ENCODE measurements at regions not wholly inside any gene's neighbourhood (a gene's known extent, or its start where the extent isn't known, plus 50 kb on each side); places are given as distances from the start of the nearest gene placed in this dataset.
A peak's percentile ranks its signal among the peaks of the same experiment; 100 is the strongest.

DNA sequence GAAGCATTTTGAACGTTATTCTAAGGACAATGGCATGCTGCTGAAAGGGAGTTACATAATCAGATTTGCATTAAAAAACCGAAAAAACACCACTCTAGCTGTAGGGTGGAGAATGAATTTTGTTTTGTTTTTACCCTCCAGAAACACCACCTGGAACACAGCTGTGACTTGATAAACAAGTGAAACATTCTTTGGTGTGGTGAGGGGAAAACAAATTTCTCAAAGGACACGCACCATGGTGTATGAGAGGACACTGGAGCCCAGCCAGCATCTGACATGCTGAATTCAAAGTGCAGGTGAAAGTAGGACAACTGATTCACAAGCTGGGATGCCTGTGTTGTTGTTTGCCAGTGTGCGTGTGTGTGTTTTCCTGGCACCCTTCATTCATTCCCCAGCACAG is 554.5 kb upstream of the TBL1XR1 start:
- H3K9me3 ChIP-seq (ENCODE audit: insufficient read depth in 2 of 2, low read depth in 1 of 2, low read length in 1 of 2), result peaks cover 0 to under 1% of the 10 kb centered on the region in 2 experiments; a peak in 1 of 4 replicates
- no peak overlapping the region for H3K18ac ChIP-seq (ENCODE audit: extremely low read depth, low read length)
- H4K20me1 ChIP-seq (replicated peaks in 1 of 2; ENCODE audit: control insufficient read depth in 1 of 2, insufficient read depth in 2 of 2, low read length in 2 of 2), result no peaks in the 10 kb centered on the region
- no peak overlapping the region for H2BK120ac ChIP-seq (replicated peaks; ENCODE audit: low read depth, low read length)
- H4K91ac ChIP-seq (replicated peaks; ENCODE audit: insufficient read length, low read length), result no peak overlapping the region
- H2AFZ ChIP-seq (ENCODE audit: low read length), result peak overlapping the region; percentile 78
- no peak overlapping the region for H3K4ac ChIP-seq (replicated peaks; ENCODE audit: insufficient read length, low read depth, low read length)
- 0 out of 2 replicates have a peak overlapping the region, but pooled peaks have one; percentile 18 for H2BK20ac ChIP-seq (ENCODE audit: low read length)
- H3K4me2 ChIP-seq (ENCODE audit: insufficient read depth in 1 of 2, low read depth in 2 of 2, low read length in 2 of 2), result no peak overlapping the region
- no peak overlapping the region for H4K5ac ChIP-seq (ENCODE audit: insufficient read length, low read depth, low read length)
- H3K23me2 ChIP-seq (ENCODE audit: low read depth, low read length), result no peaks in the 10 kb centered on the region
- ChIA-PET POLR2A (ENCODE audit: partially characterized antibody) (no interaction called here), CTCF (ENCODE audit: partially characterized antibody) (interaction anchor here (0.6 kb wide), 1 partner anchor 66 kb away, joined by 3 read pairs; no protein-coding TSS in a partner anchor)
- H2BK5ac ChIP-seq (ENCODE audit: low read depth, low read length), result no peak overlapping the region
- H3K9ac ChIP-seq (replicated peaks in 1 of 4; ENCODE audit: extremely low read depth in 1 of 4, low read depth in 3 of 4, low read length in 3 of 4), result no peak overlapping the region
- H3K56ac ChIP-seq (replicated peaks; ENCODE audit: insufficient read length, low read depth, low read length), result no peak overlapping the region
- no peak for FAIRE-seq
- H3K79me2 ChIP-seq (ENCODE audit: control insufficient read depth in 1 of 2, insufficient read depth in 2 of 2, low read length in 2 of 2), result no peaks in the 10 kb centered on the region
- H3K14ac ChIP-seq (ENCODE audit: insufficient read length), result no peak overlapping the region
- no peak for TF ChIP-seq SP4 (IDR thresholded peaks at IDR 0.05; ENCODE audit: low read length)
- TF ChIP-seq TBP (IDR thresholded peaks at IDR 0.05; ENCODE audit: low read depth, low read length), result no peak
- TF ChIP-seq FOSL1 (IDR thresholded peaks at IDR 0.05; ENCODE audit: insufficient read depth, low read depth, low read length), result no peak
- no peak for TF ChIP-seq SIN3A (conservative IDR thresholded peaks at IDR 0.05 in 1 of 2, IDR thresholded peaks at IDR 0.05 in 1 of 2; ENCODE audit: low read depth in 1 of 2, low read length in 2 of 2)
- TF ChIP-seq SIRT6 (IDR thresholded peaks at IDR 0.05; ENCODE audit: low read length), result no peak
- no peak for TF ChIP-seq NANOG (IDR thresholded peaks at IDR 0.05; ENCODE audit: insufficient read depth, low read depth, low read length, poor library complexity, severe bottlenecking)
- no peak overlapping the region for H4K8ac ChIP-seq (ENCODE audit: extremely low read depth, insufficient read depth, low read length)
- H3K4me3 ChIP-seq (ENCODE audit: extremely low read depth in 1 of 4, insufficient read depth in 2 of 4, low read depth in 3 of 4, low read length in 4 of 4), result no peak overlapping the region
- WGBS, 2 experiments (ENCODE audit: extremely low coverage in 1 of 2, insufficient coverage in 1 of 2, insufficient read length in 1 of 2, insufficient replicate concordance in 2 of 2, low coverage in 1 of 2, low lambda C conversion rate in 2 of 2, missing lambda C conversion rate in 1 of 2), result 72% methylated on average over 4 of the region's 4 CpGs; no CpG with 5 or more reads in 1 of the 2 experiments
- H2AK5ac ChIP-seq (ENCODE audit: low read depth, low read length), result no peak overlapping the region
- DNase-seq (ENCODE audit: low read depth in 1 of 2, low spot score in 2 of 2), result no peak
- no peaks in the 10 kb centered on the region for H3K27me3 ChIP-seq (replicated peaks in 1 of 4; ENCODE audit: control insufficient read depth in 3 of 4, extremely low read depth in 1 of 4, insufficient read depth in 3 of 4, low read length in 3 of 4)
- H3K4me1 ChIP-seq (replicated peaks in 1 of 4; ENCODE audit: control insufficient read depth in 3 of 4, insufficient read depth in 4 of 4, low read length in 3 of 4), result peaks cover 0 to 3% (median 0%) of the 10 kb centered on the region in 4 experiments; a peak in 2 of 7 replicates
- no peaks in the 10 kb centered on the region for H3K79me1 ChIP-seq (ENCODE audit: low read depth, low read length)
- H3K36me3 ChIP-seq (ENCODE audit: control insufficient read depth in 2 of 4, insufficient read depth in 4 of 4, low read length in 3 of 4), result no peaks in the 10 kb centered on the region
- H3K23ac ChIP-seq (ENCODE audit: insufficient read length), result no peak overlapping the region
- H2BK12ac ChIP-seq (ENCODE audit: low read depth, low read length), result no peak overlapping the region
- no peak overlapping the region for H2BK15ac ChIP-seq (ENCODE audit: low read length)
- no peak overlapping the region for H3K27ac ChIP-seq (ENCODE audit: low read depth, low read length)
